ENCODE measurements at regions not wholly inside any gene's neighbourhood (a gene's known extent, or its start where the extent isn't known, plus 50 kb on each side); places are given as distances from the start of the nearest gene placed in this dataset.
A peak's percentile ranks its signal among the peaks of the same experiment; 100 is the strongest.
"Not testable (repeated sequence)": the region's sequence is repeated elsewhere in the genome, so short reads cannot be mapped to it uniquely, and the experiment has no call there.

- TF ChIP-seq STAT6 (CRISPR knock-in tag; conservative IDR thresholded peaks at IDR 0.05; ENCODE audit: low read depth) (no peak), TEAD1 (CRISPR knock-in tag; IDR thresholded peaks at IDR 0.05) (no peak), ESRRA (CRISPR knock-in tag; IDR thresholded peaks at IDR 0.05; ENCODE audit: borderline replicate concordance) (no peak), PRDM15 (CRISPR knock-in tag; IDR thresholded peaks at IDR 0.05) (no peak), FOXP1 (CRISPR knock-in tag; IDR thresholded peaks at IDR 0.05; ENCODE audit: borderline replicate concordance) (no peak)
Measured at GRCh38 chr2:65749545-65749944, 317.1 kb upstream of the SPRED2 start (continued).

GRCh38 chr2:65747875-65748274, 315.5 kb upstream of the SPRED2 start:
- CTCF ChIA-PET = interaction anchor here (1.2 kb wide), 1 partner anchor 252 kb away, joined by 4 read pairs; no protein-coding TSS in a partner anchor
- POLR2A ChIA-PET; DNase-seq (ENCODE audit: low spot score); H3K4me1 Mint-ChIP-seq; H3K9me3 Mint-ChIP-seq; H3K27me3 Mint-ChIP-seq (ENCODE audit: low read depth); ATAC-seq; H3K36me3 Mint-ChIP-seq; H3K4me3 Mint-ChIP-seq; H3K27ac Mint-ChIP-seq: not testable (repeated sequence)
- TF ChIP-seq ZNF512 (CRISPR knock-in tag; IDR thresholded peaks at IDR 0.05; ENCODE audit: borderline replicate concordance) = peak; percentile 51; the same call in 1 of the 2 replicates

GRCh38 chr2:65746931-65747675, 314.7 kb upstream of the SPRED2 start:
- ATAC-seq (peak; percentile 70), DNase-seq (ENCODE audit: low spot score) (peak; percentile 18)
- CTCF ChIA-PET = interaction anchor here (1.2 kb wide), 1 partner anchor 253 kb away, joined by 4 read pairs; no protein-coding TSS in a partner anchor
- peaks cover 4% of the 10 kb centered on the region; the same call in 1 of the 2 replicates for H3K4me1 Mint-ChIP-seq
- H3K27ac Mint-ChIP-seq = no peak overlapping the region
- POLR2A ChIA-PET = no interaction called here
- H3K4me3 Mint-ChIP-seq = no peak overlapping the region
- TF ChIP-seq TCF7 (CRISPR knock-in tag; IDR thresholded peaks at IDR 0.05; ENCODE audit: low read depth) (no peak), ZNF416 (CRISPR knock-in tag; IDR thresholded peaks at IDR 0.05) (no peak), TEAD1 (CRISPR knock-in tag; IDR thresholded peaks at IDR 0.05) (no peak), MLX (CRISPR knock-in tag; IDR thresholded peaks at IDR 0.05) (no peak), ZNF425 (CRISPR knock-in tag; conservative IDR thresholded peaks at IDR 0.05) (no peak)
- no peaks in the 10 kb centered on the region for H3K9me3 Mint-ChIP-seq
- no peaks in the 10 kb centered on the region for H3K36me3 Mint-ChIP-seq
- H3K27me3 Mint-ChIP-seq (ENCODE audit: low read depth) = no peaks in the 10 kb centered on the region

Measured in WTC11 (cell line).